Osteoblast (primary cell): ENCODE measurements at regions not wholly inside any gene's neighbourhood (a gene's known extent, or its start where the extent isn't known, plus 50 kb on each side); places are given as distances from the start of the nearest gene placed in this dataset.
"Not testable (repeated sequence)": the region's sequence is repeated elsewhere in the genome, so short reads cannot be mapped to it uniquely, and the experiment has no call there.

Source experiments
- DNase-seq: peaks from one replicate; pipeline ENCODE4 v3.0.0; 2011; ENCODE audit warnings: low spot score, mixed read lengths; ENCODE audit not compliant: insufficient read length; ENCODE audit errors: missing footprints
- H2AFZ ChIP-seq: 2 replicates; pipeline ENCODE4 v1.6.0; 2011; ENCODE audit warnings: mild to moderate bottlenecking, low read length
- H3K27ac ChIP-seq: 2 replicates; pipeline ENCODE4 v1.5.1; 2011; ENCODE audit warnings: mild to moderate bottlenecking, low read depth, low read length, moderate library complexity
- H3K27me3 ChIP-seq: 2 replicates; pipeline ENCODE4 v1.6.0; 2012; ENCODE audit warnings: mild to moderate bottlenecking, control low read depth, inconsistent platforms, low read length, moderate library complexity; ENCODE audit not compliant: insufficient read depth
- H3K36me3 ChIP-seq: 2 replicates; pipeline ENCODE4 v1.5.1; 2011; ENCODE audit warnings: mild to moderate bottlenecking, low read length, control low read depth, moderate library complexity; ENCODE audit not compliant: insufficient read depth
- H3K4me1 ChIP-seq: 2 replicates; pipeline ENCODE4 v1.5.1; 2011; ENCODE audit warnings: mild to moderate bottlenecking, low read length, control low read depth, moderate library complexity; ENCODE audit not compliant: insufficient read depth
- H3K4me2 ChIP-seq: 2 replicates; pipeline ENCODE4 v1.6.0; 2011; ENCODE audit warnings: mild to moderate bottlenecking, low read length; ENCODE audit not compliant: insufficient read depth
- H3K4me3 ChIP-seq: fragments of 200-600 bp; sonication (generic); 3 replicates; pipeline ENCODE4 v1.5.1; 2012; ENCODE audit warnings: mild to moderate bottlenecking, low read length, inconsistent platforms; ENCODE audit not compliant: insufficient read depth
- H3K79me2 ChIP-seq: 2 replicates; pipeline ENCODE4 v1.6.0; 2012; ENCODE audit warnings: mild to moderate bottlenecking, low read length, control low read depth, inconsistent platforms; ENCODE audit not compliant: insufficient read depth
- H3K9me3 ChIP-seq: 2 replicates; pipeline ENCODE4 v1.5.1; 2011; ENCODE audit warnings: low read depth, low read length, control low read depth
- H4K20me1 ChIP-seq: 2 replicates; pipeline ENCODE4 v1.6.0; 2012; ENCODE audit warnings: mild to moderate bottlenecking, low read length, control low read depth; ENCODE audit not compliant: insufficient read depth
- TF ChIP-seq, protein P1 (sequence below): IDR thresholded peaks from 2 replicates; pipeline ENCODE4 v1.5.1; 2011; ENCODE audit warnings: mild to moderate bottlenecking, low read depth, low read length, moderate library complexity; ENCODE audit errors: extremely low read depth

DNA sequence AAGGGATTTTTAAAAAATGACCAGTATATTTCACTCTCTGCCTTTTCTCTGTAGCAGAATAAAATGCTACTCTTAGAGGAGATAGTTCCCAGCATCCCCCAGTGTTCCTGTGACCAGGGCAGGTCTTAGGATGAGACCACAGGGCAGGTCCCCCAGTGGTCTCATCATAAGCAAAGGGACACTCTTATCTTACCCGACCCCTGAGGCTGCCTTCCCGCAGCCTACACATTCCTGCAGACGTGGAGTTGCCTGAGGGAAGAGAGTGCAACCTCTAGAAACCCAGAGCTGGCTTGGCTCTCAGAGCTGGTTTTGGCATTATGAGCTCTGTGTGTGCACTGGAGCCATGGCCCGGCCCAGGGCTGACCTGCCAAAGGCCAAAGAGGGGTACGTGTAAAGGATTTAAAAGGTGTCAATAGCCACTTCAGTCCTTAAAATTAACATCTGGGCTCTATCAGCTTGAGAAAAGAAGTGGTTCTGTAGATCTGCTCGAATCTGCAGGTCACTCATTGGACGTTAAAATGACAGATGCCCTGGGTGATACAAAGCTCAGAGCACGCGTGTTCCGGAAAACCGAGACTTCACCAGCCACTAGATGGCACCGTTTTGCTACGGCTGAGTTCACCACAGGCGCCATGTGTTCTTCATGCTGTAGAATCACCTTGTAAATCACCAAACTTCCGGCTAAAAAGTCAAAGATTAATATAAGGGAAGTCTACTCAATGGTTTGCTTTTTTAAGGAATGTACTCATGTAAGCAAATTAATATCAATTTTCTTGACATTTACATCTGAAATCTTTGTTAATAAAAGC, 60.4 kb upstream of the GPR31 start:
- not testable (repeated sequence) for H3K27ac ChIP-seq, H3K4me2 ChIP-seq, H3K36me3 ChIP-seq, H4K20me1 ChIP-seq, H3K4me3 ChIP-seq, H3K79me2 ChIP-seq, H3K27me3 ChIP-seq, H2AFZ ChIP-seq, H3K9me3 ChIP-seq, DNase-seq, H3K4me1 ChIP-seq
- TF ChIP-seq, protein P1, sequence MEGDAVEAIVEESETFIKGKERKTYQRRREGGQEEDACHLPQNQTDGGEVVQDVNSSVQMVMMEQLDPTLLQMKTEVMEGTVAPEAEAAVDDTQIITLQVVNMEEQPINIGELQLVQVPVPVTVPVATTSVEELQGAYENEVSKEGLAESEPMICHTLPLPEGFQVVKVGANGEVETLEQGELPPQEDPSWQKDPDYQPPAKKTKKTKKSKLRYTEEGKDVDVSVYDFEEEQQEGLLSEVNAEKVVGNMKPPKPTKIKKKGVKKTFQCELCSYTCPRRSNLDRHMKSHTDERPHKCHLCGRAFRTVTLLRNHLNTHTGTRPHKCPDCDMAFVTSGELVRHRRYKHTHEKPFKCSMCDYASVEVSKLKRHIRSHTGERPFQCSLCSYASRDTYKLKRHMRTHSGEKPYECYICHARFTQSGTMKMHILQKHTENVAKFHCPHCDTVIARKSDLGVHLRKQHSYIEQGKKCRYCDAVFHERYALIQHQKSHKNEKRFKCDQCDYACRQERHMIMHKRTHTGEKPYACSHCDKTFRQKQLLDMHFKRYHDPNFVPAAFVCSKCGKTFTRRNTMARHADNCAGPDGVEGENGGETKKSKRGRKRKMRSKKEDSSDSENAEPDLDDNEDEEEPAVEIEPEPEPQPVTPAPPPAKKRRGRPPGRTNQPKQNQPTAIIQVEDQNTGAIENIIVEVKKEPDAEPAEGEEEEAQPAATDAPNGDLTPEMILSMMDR, result peak; percentile 25

DNA sequence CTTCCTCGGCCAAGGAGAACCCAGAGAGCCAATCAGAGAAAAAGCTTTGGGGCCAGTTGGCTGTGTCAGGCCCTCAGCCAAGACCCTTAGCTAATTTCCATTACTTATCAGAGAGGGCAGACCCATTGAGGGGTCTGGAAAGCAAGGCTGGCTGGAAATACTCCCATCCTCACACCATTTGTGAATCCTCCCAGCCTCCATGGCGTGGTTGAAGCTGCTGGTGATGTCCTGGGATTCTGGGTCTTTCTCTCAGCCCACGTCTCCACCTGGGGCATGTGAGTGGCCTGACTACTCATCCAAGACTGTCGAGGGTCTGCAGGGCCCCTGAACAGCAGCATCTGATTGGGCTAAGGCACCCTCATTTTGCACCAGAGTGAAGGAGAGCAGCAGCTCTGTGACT, 61.3 kb upstream of the GPR31 start:
- not testable (repeated sequence) for H3K4me2 ChIP-seq, H3K79me2 ChIP-seq, DNase-seq, H3K27ac ChIP-seq, H3K27me3 ChIP-seq, H3K9me3 ChIP-seq, H3K4me3 ChIP-seq, H3K4me1 ChIP-seq, H4K20me1 ChIP-seq, H3K36me3 ChIP-seq, H2AFZ ChIP-seq

GRCh38 chr6:167219967-167220512, 62.3 kb upstream of the GPR31 start:
- Histone ChIP-seq H3K4me1 (no peaks in the 10 kb centered on the region), H3K4me3 (no peak overlapping the region), H3K4me2 (no peak overlapping the region), H3K79me2 (no peaks in the 10 kb centered on the region), H3K27ac (no peak overlapping the region), H4K20me1 (no peaks in the 10 kb centered on the region), H3K9me3 (no peaks in the 10 kb centered on the region), H3K27me3 (no peaks in the 10 kb centered on the region), H3K36me3 (no peaks in the 10 kb centered on the region), H2AFZ (no peak overlapping the region)
- TF ChIP-seq, protein P1, result no peak
- no peak for DNase-seq

GRCh38 chr6:167221400-167222201, 63.8 kb upstream of the GPR31 start:
- TF ChIP-seq, protein P1, result no peak
- Histone ChIP-seq H3K4me1 (no peaks in the 10 kb centered on the region), H3K27me3 (no peaks in the 10 kb centered on the region), H4K20me1 (no peaks in the 10 kb centered on the region), H2AFZ (no peak overlapping the region), H3K4me3 (no peak overlapping the region), H3K27ac (no peak overlapping the region), H3K36me3 (no peaks in the 10 kb centered on the region), H3K9me3 (no peaks in the 10 kb centered on the region), H3K79me2 (no peaks in the 10 kb centered on the region), H3K4me2 (no peak overlapping the region)
- no peak for DNase-seq

GRCh38 chr6:167225566-167226382, 65.3 kb upstream of the UNC93A start:
- H3K4me1 ChIP-seq, H3K27me3 ChIP-seq, H3K4me3 ChIP-seq, H3K4me2 ChIP-seq, H2AFZ ChIP-seq, H3K27ac ChIP-seq, H4K20me1 ChIP-seq, H3K79me2 ChIP-seq, H3K9me3 ChIP-seq, H3K36me3 ChIP-seq, DNase-seq: not testable (repeated sequence)
